WTC11 (cell line): ENCODE measurements at regions not wholly inside any gene's neighbourhood (a gene's known extent, or its start where the extent isn't known, plus 50 kb on each side); places are given as distances from the start of the nearest gene placed in this dataset.

Experiments
- ATAC-seq: fragments of 200-7000 bp; cut with Tn5 transposase; 2 replicates; pipeline ENCODE4 v1.10.0; 2021; ENCODE audit warnings: mild to moderate bottlenecking, moderate library complexity
- CTCF ChIA-PET: fragments of 300-600 bp; sonication (Branson Sonifier 250); formaldehyde crosslinking; loops from one replicate; lab custom pipeline; 2021; ENCODE audit warnings: antibody characterized with exemption; lab: Charles Lee
- POLR2A ChIA-PET: fragments of 350-600 bp; sonication (Branson Sonifier 250); formaldehyde crosslinking; loops from one replicate; lab custom pipeline; 2021; ENCODE audit warnings: antibody characterized with exemption; lab: Charles Lee
- DNase-seq: peaks from one replicate; pipeline ENCODE4 v3.0.0; 2021; ENCODE audit warnings: low spot score
- H3K27ac Mint-ChIP-seq: 2 replicates; pipeline ENCODE4 v1.8.0; 2021; ENCODE audit warnings: mixed read lengths
- H3K27me3 Mint-ChIP-seq: 2 replicates; pipeline ENCODE4 v1.8.0; 2021; ENCODE audit warnings: low read depth, mild to moderate bottlenecking, moderate library complexity, mixed read lengths
- H3K36me3 Mint-ChIP-seq: 2 replicates; pipeline ENCODE4 v1.8.0; 2021; ENCODE audit warnings: mixed read lengths
- H3K4me1 Mint-ChIP-seq: 2 replicates; pipeline ENCODE4 v1.8.0; 2022; ENCODE audit warnings: mixed read lengths
- H3K4me3 Mint-ChIP-seq: 2 replicates; pipeline ENCODE4 v1.8.0; 2021; ENCODE audit warnings: mild to moderate bottlenecking, moderate library complexity, mixed read lengths
- H3K9me3 Mint-ChIP-seq: 2 replicates; pipeline ENCODE4 v1.8.0; 2021; ENCODE audit warnings: mixed read lengths
- CBFB ChIP-seq: sonication (generic); formaldehyde crosslinking; IDR thresholded peaks from 2 replicates; pipeline ENCODE4 v1.8.1; 2022; ENCODE audit warnings: mild to moderate bottlenecking, low read depth, missing genetic modification reagents
- ELF4 ChIP-seq: sonication (generic); formaldehyde crosslinking; IDR thresholded peaks from 2 replicates; pipeline ENCODE4 v1.8.1; 2022; ENCODE audit warnings: low read depth, mild to moderate bottlenecking, moderate library complexity, missing genetic modification reagents
- GRHL2 ChIP-seq: fragments of 250-450 bp; sonication (Bioruptor Pico); IDR thresholded peaks from 2 replicates; pipeline ENCODE4 v1.8.0; 2022; ENCODE audit warnings: mild to moderate bottlenecking, moderate library complexity; ENCODE audit not compliant: insufficient replicate concordance, severe bottlenecking
- NFE2L1 ChIP-seq: sonication (generic); formaldehyde crosslinking; IDR thresholded peaks from 2 replicates; pipeline ENCODE4 v1.8.1; 2023; ENCODE audit warnings: missing genetic modification reagents
- NR1H2 ChIP-seq: sonication (generic); formaldehyde crosslinking; IDR thresholded peaks from 2 replicates; pipeline ENCODE4 v1.9.0; 2021; ENCODE audit warnings: mild to moderate bottlenecking, moderate library complexity, missing genetic modification reagents
- NR3C1 ChIP-seq: sonication (generic); formaldehyde crosslinking; conservative IDR thresholded peaks from 2 replicates; pipeline ENCODE4 v1.8.1; 2023; ENCODE audit warnings: low read depth, mild to moderate bottlenecking, missing genetic modification reagents
- PRRX2 ChIP-seq: fragments of 250-450 bp; sonication (Bioruptor Pico); IDR thresholded peaks from 2 replicates; pipeline ENCODE4 v1.8.0; 2021; ENCODE audit warnings: mild to moderate bottlenecking
- RELA ChIP-seq: sonication (generic); formaldehyde crosslinking; IDR thresholded peaks from 2 replicates; pipeline ENCODE4 v1.8.1; 2022; ENCODE audit warnings: missing genetic modification reagents, mild to moderate bottlenecking, borderline replicate concordance
- SMAD4 ChIP-seq: sonication (generic); formaldehyde crosslinking; IDR thresholded peaks from 2 replicates; pipeline ENCODE4 v1.8.0; 2022; ENCODE audit warnings: mild to moderate bottlenecking, missing genetic modification reagents
- SP1 ChIP-seq: sonication (generic); formaldehyde crosslinking; conservative IDR thresholded peaks from 2 replicates; pipeline ENCODE4 v1.8.1; 2022; ENCODE audit warnings: missing genetic modification reagents
- TEAD1 ChIP-seq: sonication (generic); formaldehyde crosslinking; IDR thresholded peaks from 2 replicates; pipeline ENCODE4 v1.8.0; 2022; ENCODE audit warnings: mild to moderate bottlenecking, missing genetic modification reagents
- ZNF219 ChIP-seq: sonication (generic); formaldehyde crosslinking; IDR thresholded peaks from 2 replicates; pipeline ENCODE4 v1.8.0; 2023; ENCODE audit warnings: missing genetic modification reagents, mild to moderate bottlenecking, borderline replicate concordance
- ZNF281 ChIP-seq: sonication (generic); formaldehyde crosslinking; IDR thresholded peaks from 2 replicates; pipeline ENCODE4 v1.8.0; 2023; ENCODE audit warnings: mild to moderate bottlenecking, missing genetic modification reagents
- ZNF416 ChIP-seq: fragments of 250-450 bp; sonication (Bioruptor Pico); IDR thresholded peaks from 2 replicates; pipeline ENCODE4 v1.9.0; 2021; ENCODE audit warnings: mild to moderate bottlenecking, inconsistent platforms
- TF ChIP-seq, protein P1 (sequence below): sonication (generic); formaldehyde crosslinking; IDR thresholded peaks from 2 replicates; pipeline ENCODE4 v1.8.1; 2023; ENCODE audit warnings: mild to moderate bottlenecking, missing genetic modification reagents, borderline replicate concordance
- TF ChIP-seq, protein P2 (sequence below): sonication (generic); formaldehyde crosslinking; IDR thresholded peaks from 2 replicates; pipeline ENCODE4 v1.8.0; 2022; ENCODE audit warnings: mild to moderate bottlenecking, missing genetic modification reagents
- TF ChIP-seq, protein P3 (sequence below): fragments of 250-450 bp; sonication (Bioruptor Pico); IDR thresholded peaks from 2 replicates; pipeline ENCODE4 v1.9.0; 2021; ENCODE audit warnings: mild to moderate bottlenecking, borderline replicate concordance
- TF ChIP-seq, protein P4 (sequence below): sonication (generic); formaldehyde crosslinking; IDR thresholded peaks from 2 replicates; pipeline ENCODE4 v1.8.0; 2023; ENCODE audit warnings: missing genetic modification reagents
- TF ChIP-seq, protein P5 (sequence below): fragments of 250-450 bp; sonication (Bioruptor Pico); conservative IDR thresholded peaks from 2 replicates; pipeline ENCODE4 v1.9.0; 2021; ENCODE audit warnings: mild to moderate bottlenecking

- H3K9me3 Mint-ChIP-seq = peaks cover 13% of the 10 kb centered on the region
- ATAC-seq = no peak
- TF ChIP-seq, protein P1, sequence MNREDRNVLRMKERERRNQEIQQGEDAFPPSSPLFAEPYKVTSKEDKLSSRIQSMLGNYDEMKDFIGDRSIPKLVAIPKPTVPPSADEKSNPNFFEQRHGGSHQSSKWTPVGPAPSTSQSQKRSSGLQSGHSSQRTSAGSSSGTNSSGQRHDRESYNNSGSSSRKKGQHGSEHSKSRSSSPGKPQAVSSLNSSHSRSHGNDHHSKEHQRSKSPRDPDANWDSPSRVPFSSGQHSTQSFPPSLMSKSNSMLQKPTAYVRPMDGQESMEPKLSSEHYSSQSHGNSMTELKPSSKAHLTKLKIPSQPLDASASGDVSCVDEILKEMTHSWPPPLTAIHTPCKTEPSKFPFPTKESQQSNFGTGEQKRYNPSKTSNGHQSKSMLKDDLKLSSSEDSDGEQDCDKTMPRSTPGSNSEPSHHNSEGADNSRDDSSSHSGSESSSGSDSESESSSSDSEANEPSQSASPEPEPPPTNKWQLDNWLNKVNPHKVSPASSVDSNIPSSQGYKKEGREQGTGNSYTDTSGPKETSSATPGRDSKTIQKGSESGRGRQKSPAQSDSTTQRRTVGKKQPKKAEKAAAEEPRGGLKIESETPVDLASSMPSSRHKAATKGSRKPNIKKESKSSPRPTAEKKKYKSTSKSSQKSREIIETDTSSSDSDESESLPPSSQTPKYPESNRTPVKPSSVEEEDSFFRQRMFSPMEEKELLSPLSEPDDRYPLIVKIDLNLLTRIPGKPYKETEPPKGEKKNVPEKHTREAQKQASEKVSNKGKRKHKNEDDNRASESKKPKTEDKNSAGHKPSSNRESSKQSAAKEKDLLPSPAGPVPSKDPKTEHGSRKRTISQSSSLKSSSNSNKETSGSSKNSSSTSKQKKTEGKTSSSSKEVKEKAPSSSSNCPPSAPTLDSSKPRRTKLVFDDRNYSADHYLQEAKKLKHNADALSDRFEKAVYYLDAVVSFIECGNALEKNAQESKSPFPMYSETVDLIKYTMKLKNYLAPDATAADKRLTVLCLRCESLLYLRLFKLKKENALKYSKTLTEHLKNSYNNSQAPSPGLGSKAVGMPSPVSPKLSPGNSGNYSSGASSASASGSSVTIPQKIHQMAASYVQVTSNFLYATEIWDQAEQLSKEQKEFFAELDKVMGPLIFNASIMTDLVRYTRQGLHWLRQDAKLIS (CRISPR knock-in tag) = no peak
- no peak for TF ChIP-seq ZNF281 (CRISPR knock-in tag)
- TF ChIP-seq, all 79 proteins: peak for 0
- no peak for DNase-seq
- ChIA-PET POLR2A (no interaction called here), CTCF (no interaction called here)
- H3K36me3 Mint-ChIP-seq = peaks cover 12% of the 10 kb centered on the region
- no peaks in the 10 kb centered on the region; the same call in 1 of the 2 replicates for H3K27me3 Mint-ChIP-seq
- no peak overlapping the region for H3K27ac Mint-ChIP-seq
- no peak overlapping the region for H3K4me3 Mint-ChIP-seq
- H3K4me1 Mint-ChIP-seq = peaks cover 42% of the 10 kb centered on the region
Observed at GRCh38 chr19:30273184-30273583, 99.0 kb upstream of the ZNF536 start.

DNA sequence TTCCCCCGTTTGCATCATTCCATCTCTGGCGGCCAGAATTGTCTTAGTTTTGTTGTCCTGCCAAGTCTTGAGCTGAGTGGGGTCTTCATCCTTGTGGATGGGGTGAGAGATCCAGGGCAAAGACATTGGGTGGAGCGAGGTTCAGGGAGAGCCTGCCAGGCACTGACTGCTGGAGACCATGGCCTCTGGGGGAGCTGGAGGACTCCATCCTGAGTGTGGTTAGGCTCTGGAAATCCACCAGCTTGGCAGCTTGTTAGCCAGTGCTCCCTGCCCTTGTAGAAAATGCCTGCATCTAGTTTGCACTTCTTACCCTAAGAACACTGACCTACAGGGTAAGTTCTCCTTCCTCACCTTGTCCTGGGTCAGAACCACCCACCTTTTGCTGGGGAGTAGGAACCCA, 97.2 kb upstream of the ZNF536 start:
- Mint-ChIP-seq H3K27ac (no peak overlapping the region), H3K4me3 (no peak overlapping the region), H3K9me3 (peaks cover 18% of the 10 kb centered on the region), H3K27me3 (no peaks in the 10 kb centered on the region; the same call in 1 of the 2 replicates), H3K4me1 (peaks cover 40% of the 10 kb centered on the region), H3K36me3 (peaks cover 12% of the 10 kb centered on the region)
- ChIA-PET POLR2A (no interaction called here), CTCF (no interaction called here)
- ATAC-seq (no peak), DNase-seq (no peak)
- TF ChIP-seq NFE2L1 (CRISPR knock-in tag) (no peak), CBFB (no peak), NR3C1 (no peak), ELF4 (CRISPR knock-in tag) (no peak), ZNF416 (CRISPR knock-in tag) (no peak), PRRX2 (CRISPR knock-in tag) (no peak), SP1 (no peak), NR1H2 (no peak), SMAD4 (no peak), RELA (CRISPR knock-in tag) (no peak), ZNF219 (CRISPR knock-in tag) (no peak), GRHL2 (CRISPR knock-in tag) (no peak), TEAD1 (CRISPR knock-in tag) (no peak)
- TF ChIP-seq, protein P2, sequence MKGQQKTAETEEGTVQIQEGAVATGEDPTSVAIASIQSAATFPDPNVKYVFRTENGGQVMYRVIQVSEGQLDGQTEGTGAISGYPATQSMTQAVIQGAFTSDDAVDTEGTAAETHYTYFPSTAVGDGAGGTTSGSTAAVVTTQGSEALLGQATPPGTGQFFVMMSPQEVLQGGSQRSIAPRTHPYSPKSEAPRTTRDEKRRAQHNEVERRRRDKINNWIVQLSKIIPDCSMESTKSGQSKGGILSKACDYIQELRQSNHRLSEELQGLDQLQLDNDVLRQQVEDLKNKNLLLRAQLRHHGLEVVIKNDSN (CRISPR knock-in tag) = no peak
- TF ChIP-seq, protein P3, sequence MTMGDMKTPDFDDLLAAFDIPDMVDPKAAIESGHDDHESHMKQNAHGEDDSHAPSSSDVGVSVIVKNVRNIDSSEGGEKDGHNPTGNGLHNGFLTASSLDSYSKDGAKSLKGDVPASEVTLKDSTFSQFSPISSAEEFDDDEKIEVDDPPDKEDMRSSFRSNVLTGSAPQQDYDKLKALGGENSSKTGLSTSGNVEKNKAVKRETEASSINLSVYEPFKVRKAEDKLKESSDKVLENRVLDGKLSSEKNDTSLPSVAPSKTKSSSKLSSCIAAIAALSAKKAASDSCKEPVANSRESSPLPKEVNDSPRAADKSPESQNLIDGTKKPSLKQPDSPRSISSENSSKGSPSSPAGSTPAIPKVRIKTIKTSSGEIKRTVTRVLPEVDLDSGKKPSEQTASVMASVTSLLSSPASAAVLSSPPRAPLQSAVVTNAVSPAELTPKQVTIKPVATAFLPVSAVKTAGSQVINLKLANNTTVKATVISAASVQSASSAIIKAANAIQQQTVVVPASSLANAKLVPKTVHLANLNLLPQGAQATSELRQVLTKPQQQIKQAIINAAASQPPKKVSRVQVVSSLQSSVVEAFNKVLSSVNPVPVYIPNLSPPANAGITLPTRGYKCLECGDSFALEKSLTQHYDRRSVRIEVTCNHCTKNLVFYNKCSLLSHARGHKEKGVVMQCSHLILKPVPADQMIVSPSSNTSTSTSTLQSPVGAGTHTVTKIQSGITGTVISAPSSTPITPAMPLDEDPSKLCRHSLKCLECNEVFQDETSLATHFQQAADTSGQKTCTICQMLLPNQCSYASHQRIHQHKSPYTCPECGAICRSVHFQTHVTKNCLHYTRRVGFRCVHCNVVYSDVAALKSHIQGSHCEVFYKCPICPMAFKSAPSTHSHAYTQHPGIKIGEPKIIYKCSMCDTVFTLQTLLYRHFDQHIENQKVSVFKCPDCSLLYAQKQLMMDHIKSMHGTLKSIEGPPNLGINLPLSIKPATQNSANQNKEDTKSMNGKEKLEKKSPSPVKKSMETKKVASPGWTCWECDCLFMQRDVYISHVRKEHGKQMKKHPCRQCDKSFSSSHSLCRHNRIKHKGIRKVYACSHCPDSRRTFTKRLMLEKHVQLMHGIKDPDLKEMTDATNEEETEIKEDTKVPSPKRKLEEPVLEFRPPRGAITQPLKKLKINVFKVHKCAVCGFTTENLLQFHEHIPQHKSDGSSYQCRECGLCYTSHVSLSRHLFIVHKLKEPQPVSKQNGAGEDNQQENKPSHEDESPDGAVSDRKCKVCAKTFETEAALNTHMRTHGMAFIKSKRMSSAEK (CRISPR knock-in tag) = no peak
- TF ChIP-seq, protein P4, sequence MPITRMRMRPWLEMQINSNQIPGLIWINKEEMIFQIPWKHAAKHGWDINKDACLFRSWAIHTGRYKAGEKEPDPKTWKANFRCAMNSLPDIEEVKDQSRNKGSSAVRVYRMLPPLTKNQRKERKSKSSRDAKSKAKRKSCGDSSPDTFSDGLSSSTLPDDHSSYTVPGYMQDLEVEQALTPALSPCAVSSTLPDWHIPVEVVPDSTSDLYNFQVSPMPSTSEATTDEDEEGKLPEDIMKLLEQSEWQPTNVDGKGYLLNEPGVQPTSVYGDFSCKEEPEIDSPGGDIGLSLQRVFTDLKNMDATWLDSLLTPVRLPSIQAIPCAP (CRISPR knock-in tag) = no peak
- TF ChIP-seq, protein P5, sequence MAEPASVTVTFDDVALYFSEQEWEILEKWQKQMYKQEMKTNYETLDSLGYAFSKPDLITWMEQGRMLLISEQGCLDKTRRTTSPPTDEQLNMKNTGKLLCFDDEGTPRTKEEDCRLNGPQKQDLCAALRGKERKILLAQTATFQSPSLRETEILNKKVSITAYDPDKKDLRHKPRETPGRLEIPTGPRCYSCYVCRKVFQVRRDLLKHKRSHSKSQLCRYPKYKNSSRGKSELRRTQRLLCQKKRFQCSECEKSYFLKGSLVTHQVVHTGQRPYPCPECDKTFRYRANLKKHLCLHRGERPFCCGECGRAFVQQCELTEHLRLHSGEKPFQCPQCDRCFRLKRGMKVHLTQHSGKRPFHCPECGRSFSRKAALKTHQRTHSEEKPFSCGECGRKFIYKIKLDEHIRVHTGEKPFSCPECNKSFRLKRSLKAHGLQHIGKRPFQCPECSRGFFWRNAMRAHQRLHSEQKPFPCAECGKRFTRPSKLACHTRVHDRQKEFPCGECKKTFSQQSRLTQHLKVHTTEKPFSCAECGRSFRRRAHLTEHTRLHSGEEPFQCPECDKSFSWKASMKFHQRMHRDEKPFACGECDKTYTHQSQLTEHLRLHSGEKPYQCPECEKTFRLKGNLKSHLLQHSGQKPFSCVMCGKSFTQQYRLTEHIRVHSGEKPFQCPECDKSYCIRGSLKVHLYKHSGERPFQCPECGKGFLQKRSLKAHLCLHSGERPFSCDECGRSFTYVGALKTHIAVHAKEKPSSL (CRISPR knock-in tag) = no peak
